ENCODE measurements at regions not wholly inside any gene's neighbourhood (a gene's known extent, or its start where the extent isn't known, plus 50 kb on each side); places are given as distances from the start of the nearest gene placed in this dataset.
A peak's percentile ranks its signal among the peaks of the same experiment; 100 is the strongest.

DNA sequence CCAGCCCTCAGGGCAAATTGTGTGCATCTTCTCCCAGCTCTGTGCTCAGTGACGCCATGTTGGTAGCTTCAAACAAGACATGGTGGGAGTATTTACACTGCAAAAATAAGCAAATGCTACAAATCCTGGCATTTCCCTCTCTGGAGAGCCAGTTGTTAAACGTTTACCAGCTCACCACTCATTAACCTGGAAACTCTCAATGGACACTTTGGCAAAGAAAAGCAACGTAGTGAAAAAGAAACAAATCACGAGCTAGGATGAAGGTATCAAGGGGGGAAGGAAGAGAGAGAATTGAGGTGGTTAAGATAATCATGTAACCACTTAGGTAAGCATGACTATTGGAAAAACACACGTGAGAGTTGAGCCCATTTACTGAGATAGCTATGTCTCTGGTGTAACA is 72.5 kb downstream of the MRPS30 start:
- WGBS, 2 donors = 60 to 63% methylated on average over 5 of the region's 5 CpGs
- DNase-seq (no peak), ATAC-seq (ENCODE audit: low FRiP score in 2 of 2) (no peak)
- no peak overlapping the region for H3K27ac ChIP-seq
- no peak for TF ChIP-seq EP300 (IDR thresholded peaks at IDR 0.05)
- TF ChIP-seq POLR2A (IDR thresholded peaks at IDR 0.05) = no peak
- TF ChIP-seq, protein P1, sequence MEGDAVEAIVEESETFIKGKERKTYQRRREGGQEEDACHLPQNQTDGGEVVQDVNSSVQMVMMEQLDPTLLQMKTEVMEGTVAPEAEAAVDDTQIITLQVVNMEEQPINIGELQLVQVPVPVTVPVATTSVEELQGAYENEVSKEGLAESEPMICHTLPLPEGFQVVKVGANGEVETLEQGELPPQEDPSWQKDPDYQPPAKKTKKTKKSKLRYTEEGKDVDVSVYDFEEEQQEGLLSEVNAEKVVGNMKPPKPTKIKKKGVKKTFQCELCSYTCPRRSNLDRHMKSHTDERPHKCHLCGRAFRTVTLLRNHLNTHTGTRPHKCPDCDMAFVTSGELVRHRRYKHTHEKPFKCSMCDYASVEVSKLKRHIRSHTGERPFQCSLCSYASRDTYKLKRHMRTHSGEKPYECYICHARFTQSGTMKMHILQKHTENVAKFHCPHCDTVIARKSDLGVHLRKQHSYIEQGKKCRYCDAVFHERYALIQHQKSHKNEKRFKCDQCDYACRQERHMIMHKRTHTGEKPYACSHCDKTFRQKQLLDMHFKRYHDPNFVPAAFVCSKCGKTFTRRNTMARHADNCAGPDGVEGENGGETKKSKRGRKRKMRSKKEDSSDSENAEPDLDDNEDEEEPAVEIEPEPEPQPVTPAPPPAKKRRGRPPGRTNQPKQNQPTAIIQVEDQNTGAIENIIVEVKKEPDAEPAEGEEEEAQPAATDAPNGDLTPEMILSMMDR (IDR thresholded peaks at IDR 0.05) = no peak
- no peak for TF ChIP-seq POLR2AphosphoS5 (IDR thresholded peaks at IDR 0.05)
- H3K9me3 ChIP-seq = peaks cover 0 to 5% (median 0%) of the 10 kb centered on the region in 4 donors
- H3K4me1 ChIP-seq = no peaks in the 10 kb centered on the region
- no peaks in the 10 kb centered on the region for H3K36me3 ChIP-seq
- no peak overlapping the region for H3K4me3 ChIP-seq
- no peaks in the 10 kb centered on the region for H3K27me3 ChIP-seq

DNA sequence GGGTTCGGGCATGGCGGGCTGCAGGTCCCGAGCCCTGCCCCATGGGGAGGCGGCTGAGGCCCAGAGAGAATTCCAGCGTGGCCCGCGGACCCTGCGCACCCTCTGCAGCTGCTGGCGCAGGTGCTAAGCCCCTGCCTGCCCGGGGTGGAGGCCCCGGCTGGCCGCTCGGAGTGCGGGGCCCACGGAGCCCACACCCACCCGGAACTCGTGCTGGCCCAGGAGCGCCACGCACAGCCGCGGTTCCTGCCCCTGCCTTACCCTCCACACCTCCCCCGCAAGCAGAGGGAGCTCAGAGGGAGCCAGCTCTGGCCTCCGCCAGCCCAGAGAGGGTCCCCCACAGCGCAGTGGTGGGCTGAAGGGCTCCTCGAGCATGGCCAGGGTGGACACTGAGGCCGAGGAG is 75.3 kb downstream of the MRPS30 start:
- Histone ChIP-seq H3K4me3 (no peak overlapping the region), H3K4me1 (no peaks in the 10 kb centered on the region), H3K9me3 (peaks cover 0 to 5% (median 0%) of the 10 kb centered on the region in 4 donors), H3K36me3 (no peaks in the 10 kb centered on the region), H3K27me3 (no peaks in the 10 kb centered on the region), H3K27ac (no peak overlapping the region)
- TF ChIP-seq, protein P1 (IDR thresholded peaks at IDR 0.05) = no peak
- no peak for TF ChIP-seq POLR2AphosphoS5 (IDR thresholded peaks at IDR 0.05)
- TF ChIP-seq POLR2A (IDR thresholded peaks at IDR 0.05) = no peak
- TF ChIP-seq EP300 (IDR thresholded peaks at IDR 0.05) = no peak
- DNase-seq (peak in 1 of 2 donors; percentile 61), ATAC-seq (ENCODE audit: low FRiP score in 2 of 2) (no peak)
- 94% methylated on average over 22 of the region's 26 CpGs; no CpG with 5 or more reads in 1 of the 2 donors for WGBS, 2 donors

DNA sequence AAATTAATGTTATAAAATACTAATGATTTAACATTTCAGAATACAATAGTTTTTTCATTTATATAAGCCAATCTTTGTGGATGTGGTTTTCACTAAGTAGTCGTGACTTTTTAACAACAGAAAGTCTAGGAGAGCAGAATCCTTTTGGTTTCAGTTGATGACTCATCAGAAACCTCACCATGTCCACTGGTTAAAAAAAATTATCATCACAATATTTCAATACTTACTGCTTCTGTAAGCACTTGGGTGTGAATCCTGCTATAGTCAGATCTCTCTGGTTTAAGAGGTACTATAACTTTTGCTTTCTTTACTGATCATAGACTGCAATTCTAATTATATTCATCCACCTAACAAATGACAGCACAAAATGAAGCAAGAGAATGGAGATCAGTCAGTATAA is 77.2 kb downstream of the MRPS30 start:
- no peak overlapping the region for H3K27ac ChIP-seq
- H3K27me3 ChIP-seq = no peaks in the 10 kb centered on the region
- H3K36me3 ChIP-seq = no peaks in the 10 kb centered on the region
- no peak for TF ChIP-seq EP300 (IDR thresholded peaks at IDR 0.05)
- TF ChIP-seq POLR2AphosphoS5 (IDR thresholded peaks at IDR 0.05) = no peak
- TF ChIP-seq POLR2A (IDR thresholded peaks at IDR 0.05) = no peak
- TF ChIP-seq, protein P1 (IDR thresholded peaks at IDR 0.05) = no peak
- H3K4me1 ChIP-seq = no peaks in the 10 kb centered on the region
- ATAC-seq (ENCODE audit: low FRiP score in 2 of 2) = no peak
- H3K4me3 ChIP-seq = no peak overlapping the region
- WGBS, 2 donors = 50 to 56% methylated on average over 1 of the region's 1 CpG
- no peak for DNase-seq
- H3K9me3 ChIP-seq = peaks cover 0 to 5% (median 0%) of the 10 kb centered on the region in 4 donors

DNA sequence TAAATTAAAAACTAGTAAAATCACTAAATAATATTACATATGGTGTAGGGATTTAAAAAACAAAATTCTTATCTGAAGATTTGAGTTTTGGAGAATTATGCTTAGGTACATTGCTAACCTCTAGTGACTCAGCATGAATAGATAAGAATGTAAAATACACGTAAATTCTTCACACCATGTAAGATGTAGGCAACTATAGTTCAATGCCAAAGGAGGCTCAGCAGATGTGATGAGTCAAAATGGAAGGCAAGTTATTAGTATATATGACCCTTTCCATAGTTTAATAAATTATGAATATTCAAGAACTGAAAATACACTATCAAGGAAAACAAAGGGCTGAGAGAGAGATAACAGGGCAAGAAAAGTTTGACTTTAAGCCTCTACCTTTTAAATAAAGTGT is 79.0 kb downstream of the MRPS30 start:
- no peak for TF ChIP-seq EP300 (IDR thresholded peaks at IDR 0.05)
- TF ChIP-seq POLR2A (IDR thresholded peaks at IDR 0.05) = no peak
- no peak for TF ChIP-seq POLR2AphosphoS5 (IDR thresholded peaks at IDR 0.05)
- TF ChIP-seq, protein P1 (IDR thresholded peaks at IDR 0.05) = no peak
- DNase-seq (no peak), ATAC-seq (ENCODE audit: low FRiP score in 2 of 2) (no peak)
- H3K9me3 ChIP-seq = peaks cover 0 to 5% (median 0%) of the 10 kb centered on the region in 4 donors
- H3K4me3 ChIP-seq = no peak overlapping the region
- no peaks in the 10 kb centered on the region for H3K4me1 ChIP-seq
- H3K27me3 ChIP-seq = no peaks in the 10 kb centered on the region
- WGBS, 2 donors = 69 to 82% methylated on average over 1 of the region's 1 CpG
- H3K36me3 ChIP-seq = no peaks in the 10 kb centered on the region
- no peak overlapping the region for H3K27ac ChIP-seq

DNA sequence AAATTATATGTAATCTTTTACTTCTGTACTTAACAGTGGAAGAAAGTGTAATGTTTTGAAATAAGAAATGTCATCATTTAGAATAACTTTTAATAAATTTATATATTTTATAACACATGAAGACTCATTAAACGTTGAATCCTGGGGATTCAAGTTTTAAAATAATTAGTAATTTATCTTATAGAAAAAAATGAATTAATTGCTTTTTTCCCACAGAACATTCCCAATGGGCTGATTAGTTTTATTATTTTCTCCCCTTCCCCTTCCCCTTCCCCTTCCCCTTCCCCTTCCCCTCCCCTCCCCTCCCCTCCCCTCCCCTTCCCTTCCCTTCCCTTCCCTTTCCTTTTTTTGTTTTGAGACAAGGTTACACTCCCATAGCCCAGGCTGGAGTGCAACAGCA is 79.7 kb downstream of the MRPS30 start:
- Histone ChIP-seq H3K27ac (no peak overlapping the region), H3K4me1 (no peaks in the 10 kb centered on the region), H3K4me3 (no peak overlapping the region), H3K27me3 (no peaks in the 10 kb centered on the region), H3K36me3 (no peaks in the 10 kb centered on the region), H3K9me3 (peaks cover 0 to 5% (median 0%) of the 10 kb centered on the region in 4 donors)
- 75% methylated on average over 1 of the region's 1 CpG for WGBS, 2 donors
- no peak for ATAC-seq (ENCODE audit: low FRiP score in 2 of 2)
- TF ChIP-seq, protein P1 (IDR thresholded peaks at IDR 0.05) = no peak
- TF ChIP-seq POLR2A (IDR thresholded peaks at IDR 0.05) = no peak
- no peak for DNase-seq
